CD4-positive, CD25-positive, alpha-beta regulatory T cell (primary cell): ENCODE measurements at regions not wholly inside any gene's neighbourhood (a gene's known extent, or its start where the extent isn't known, plus 50 kb on each side); places are given as distances from the start of the nearest gene placed in this dataset.
A peak's percentile ranks its signal among the peaks of the same experiment; 100 is the strongest.
"Not testable (repeated sequence)": the region's sequence is repeated elsewhere in the genome, so short reads cannot be mapped to it uniquely, and the experiment has no call there.

ENCODE experiments used
- ATAC-seq, 2 donors: fragments of 150-1000 bp; cut with Tn5 transposase; one replicate each; pipeline ENCODE4 v1.10.0; 2021; ENCODE audit warnings: low read depth in 2 of 2, moderate number of reproducible peaks in 2 of 2, moderate library complexity in 1 of 2
- DNase-seq, 3 donors: peaks; one replicate each; pipeline versions ENCODE4 v3.0.0 to v3.0.0-alpha.2; 2012 to 2022; ENCODE audit warnings: mixed read lengths in 1 of 3
- H3K27ac ChIP-seq: one replicate; pipeline ENCODE4 v1.7.0; 2013; ENCODE audit warnings: mild to moderate bottlenecking, low read length; ENCODE audit not compliant: insufficient read depth, poor library complexity, severe bottlenecking
- H3K27me3 ChIP-seq: one replicate; pipeline ENCODE4 v1.7.0; 2013; ENCODE audit warnings: low read length; ENCODE audit not compliant: control insufficient read depth, insufficient read depth
- H3K36me3 ChIP-seq: one replicate; pipeline ENCODE4 v1.7.0; 2013; ENCODE audit warnings: mild to moderate bottlenecking, low read length, moderate library complexity; ENCODE audit not compliant: control insufficient read depth, insufficient read depth
- H3K4me1 ChIP-seq: 2 replicates; pipeline ENCODE4 v1.7.0; 2013; ENCODE audit warnings: mild to moderate bottlenecking, low read length; ENCODE audit not compliant: insufficient read depth, control insufficient read depth, poor library complexity, severe bottlenecking
- H3K4me3 ChIP-seq: one replicate; pipeline ENCODE4 v1.7.0; 2013; ENCODE audit warnings: low read depth, mild to moderate bottlenecking, low read length, moderate library complexity
- H3K9me3 ChIP-seq, 2 experiments: 1 replicate in 1 of 2; 2 replicates in 1 of 2; pipeline ENCODE4 v1.7.0; 2013; ENCODE audit warnings: low read length in 2 of 2, mild to moderate bottlenecking in 1 of 2, moderate library complexity in 1 of 2; ENCODE audit not compliant: control insufficient read depth in 2 of 2
- H3K27ac Mint-ChIP-seq, 3 donors: one replicate each; pipeline ENCODE4 v1.8.0; 2020 to 2022; ENCODE audit warnings: mild to moderate bottlenecking in 3 of 3, mixed read lengths in 3 of 3, moderate library complexity in 2 of 3
- H3K27me3 Mint-ChIP-seq: one replicate; pipeline ENCODE4 v1.8.0; 2022; ENCODE audit warnings: mild to moderate bottlenecking, mixed read lengths
- H3K36me3 Mint-ChIP-seq: one replicate; pipeline ENCODE4 v1.8.0; 2020; ENCODE audit warnings: mixed read lengths
- H3K4me1 Mint-ChIP-seq, 4 donors: one replicate each; pipeline ENCODE4 v1.8.0; 2020 to 2022; ENCODE audit warnings: mixed read lengths in 4 of 4, mild to moderate bottlenecking in 1 of 4
- H3K4me3 Mint-ChIP-seq, 4 donors: one replicate each; pipeline ENCODE4 v1.8.0; 2020 to 2022; ENCODE audit warnings: mild to moderate bottlenecking in 4 of 4, mixed read lengths in 4 of 4, moderate library complexity in 3 of 4
- H3K9me3 Mint-ChIP-seq, 7 donors: one replicate each; pipeline ENCODE4 v1.8.0; 2020 to 2022; ENCODE audit warnings: mixed read lengths in 7 of 7, mild to moderate bottlenecking in 3 of 7, moderate library complexity in 2 of 7

GRCh38 chrX:47776292-47777006 is 60.3 kb upstream of the ZNF81 start:
- Histone ChIP-seq H3K27ac (no peak overlapping the region), H3K27me3 (no peaks in the 10 kb centered on the region), H3K9me3 (no peaks in the 10 kb centered on the region), H3K4me1 (no peaks in the 10 kb centered on the region), H3K4me3 (no peak overlapping the region), H3K36me3 (no peaks in the 10 kb centered on the region)
- Mint-ChIP-seq H3K27me3 (peaks cover 6% of the 10 kb centered on the region), H3K9me3 (peaks cover 0 to 6% (median 0%) of the 10 kb centered on the region in 7 donors), H3K36me3 (no peaks in the 10 kb centered on the region), H3K4me3 (no peak overlapping the region), H3K4me1 (no peaks in the 10 kb centered on the region), H3K27ac (no peak overlapping the region)
- no peak for DNase-seq
- ATAC-seq, result no peak

- no peaks in the 10 kb centered on the region for H3K9me3 ChIP-seq
- Mint-ChIP-seq H3K27me3 (peaks cover 6% of the 10 kb centered on the region), H3K4me1 (no peaks in the 10 kb centered on the region), H3K36me3 (no peaks in the 10 kb centered on the region), H3K4me3 (no peak overlapping the region), H3K9me3 (peaks cover 0 to 10% (median 4%) of the 10 kb centered on the region in 7 donors), H3K27ac (no peak overlapping the region)
- ATAC-seq (no peak), DNase-seq (no peak)
- H3K4me1 ChIP-seq, result no peaks in the 10 kb centered on the region
- H3K4me3 ChIP-seq, result no peak overlapping the region
- no peak overlapping the region for H3K27ac ChIP-seq
- H3K27me3 ChIP-seq, result no peaks in the 10 kb centered on the region
- H3K36me3 ChIP-seq, result no peaks in the 10 kb centered on the region
Observed at GRCh38 chrX:47772764-47773163, 63.9 kb upstream of the ZNF81 start.

GRCh38 chrX:47771473-47771872 is 65.2 kb upstream of the ZNF81 start:
- DNase-seq (no peak), ATAC-seq (no peak)
- Mint-ChIP-seq H3K27me3 (peaks cover 9% of the 10 kb centered on the region), H3K4me1 (no peaks in the 10 kb centered on the region), H3K4me3 (no peak overlapping the region), H3K27ac (no peak overlapping the region), H3K9me3 (peaks cover 0 to 10% (median 4%) of the 10 kb centered on the region in 7 donors), H3K36me3 (no peaks in the 10 kb centered on the region)
- H3K36me3 ChIP-seq, result no peaks in the 10 kb centered on the region
- no peaks in the 10 kb centered on the region for H3K9me3 ChIP-seq
- no peak overlapping the region for H3K27ac ChIP-seq
- H3K27me3 ChIP-seq, result no peaks in the 10 kb centered on the region
- no peak overlapping the region for H3K4me3 ChIP-seq
- no peaks in the 10 kb centered on the region for H3K4me1 ChIP-seq

GRCh38 chrX:47762826-47763225 is 73.9 kb upstream of the ZNF81 start:
- not testable (repeated sequence) for H3K9me3 ChIP-seq, DNase-seq, H3K4me1 Mint-ChIP-seq, H3K4me1 ChIP-seq, H3K36me3 ChIP-seq, H3K36me3 Mint-ChIP-seq, ATAC-seq, H3K4me3 Mint-ChIP-seq, H3K4me3 ChIP-seq, H3K27me3 ChIP-seq, H3K27ac Mint-ChIP-seq, H3K27ac ChIP-seq, H3K9me3 Mint-ChIP-seq, H3K27me3 Mint-ChIP-seq

- H3K4me1 ChIP-seq, result no peaks in the 10 kb centered on the region
- H3K9me3 ChIP-seq, result no peaks in the 10 kb centered on the region
- H3K27me3 ChIP-seq, result peaks cover 2% of the 10 kb centered on the region
- Mint-ChIP-seq H3K36me3 (no peaks in the 10 kb centered on the region), H3K27ac (no peak overlapping the region), H3K4me3 (no peak overlapping the region), H3K4me1 (no peaks in the 10 kb centered on the region), H3K9me3 (no peaks in the 10 kb centered on the region), H3K27me3 (no peaks in the 10 kb centered on the region)
- DNase-seq, result no peak
- H3K4me3 ChIP-seq, result no peak overlapping the region
- ATAC-seq, result no peak
- H3K27ac ChIP-seq, result no peak overlapping the region
- H3K36me3 ChIP-seq, result no peaks in the 10 kb centered on the region
Observed at GRCh38 chrX:47752685-47753084, 84.0 kb upstream of the ZNF81 start.

- no peak overlapping the region for H3K4me3 Mint-ChIP-seq
- H3K4me3 ChIP-seq, result no peak overlapping the region
- H3K27ac Mint-ChIP-seq, result peak overlapping the region in 1 of 3 donors; percentile 49
- peak in 2 of 3 donors; percentile 6 to 38 for DNase-seq
- no peaks in the 10 kb centered on the region for H3K4me1 Mint-ChIP-seq
- no peaks in the 10 kb centered on the region for H3K9me3 Mint-ChIP-seq
- peaks cover 2% of the 10 kb centered on the region for H3K27me3 ChIP-seq
- H3K4me1 ChIP-seq, result no peaks in the 10 kb centered on the region
- no peaks in the 10 kb centered on the region for H3K36me3 ChIP-seq
- no peaks in the 10 kb centered on the region for H3K27me3 Mint-ChIP-seq
- no peaks in the 10 kb centered on the region for H3K9me3 ChIP-seq
- no peak for ATAC-seq
- H3K27ac ChIP-seq, result no peak overlapping the region
- H3K36me3 Mint-ChIP-seq, result no peaks in the 10 kb centered on the region
Observed at GRCh38 chrX:47751670-47752069, 85.0 kb upstream of the ZNF81 start.

GRCh38 chrX:47749185-47749967 is 87.3 kb upstream of the ZNF81 start:
- Histone ChIP-seq H3K36me3 (no peaks in the 10 kb centered on the region), H3K9me3 (no peaks in the 10 kb centered on the region), H3K4me1 (no peaks in the 10 kb centered on the region), H3K27ac (no peak overlapping the region), H3K27me3 (peaks cover 2% of the 10 kb centered on the region), H3K4me3 (no peak overlapping the region)
- H3K9me3 Mint-ChIP-seq, result peaks cover 0 to 2% (median 0%) of the 10 kb centered on the region in 7 donors
- H3K4me3 Mint-ChIP-seq, result no peak overlapping the region
- peaks cover 4% of the 10 kb centered on the region for H3K27me3 Mint-ChIP-seq
- no peaks in the 10 kb centered on the region for H3K36me3 Mint-ChIP-seq
- ATAC-seq (no peak), DNase-seq (no peak)
- H3K4me1 Mint-ChIP-seq, result no peaks in the 10 kb centered on the region
- no peak overlapping the region for H3K27ac Mint-ChIP-seq

GRCh38 chrX:47748576-47748975 is 88.1 kb upstream of the ZNF81 start:
- H3K4me3 ChIP-seq, result no peak overlapping the region
- H3K4me1 Mint-ChIP-seq, result no peaks in the 10 kb centered on the region
- H3K4me3 Mint-ChIP-seq, result no peak overlapping the region
- H3K4me1 ChIP-seq, result no peaks in the 10 kb centered on the region
- no peak for ATAC-seq
- H3K36me3 Mint-ChIP-seq, result no peaks in the 10 kb centered on the region
- H3K9me3 ChIP-seq, result no peaks in the 10 kb centered on the region
- H3K27ac ChIP-seq, result no peak overlapping the region
- no peak for DNase-seq
- peaks cover 0 to 2% (median 0%) of the 10 kb centered on the region in 7 donors for H3K9me3 Mint-ChIP-seq
- H3K36me3 ChIP-seq, result no peaks in the 10 kb centered on the region
- H3K27ac Mint-ChIP-seq, result no peak overlapping the region
- H3K27me3 ChIP-seq, result peaks cover 3% of the 10 kb centered on the region
- H3K27me3 Mint-ChIP-seq, result peaks cover 4% of the 10 kb centered on the region
